ENCODE measurements at regions not wholly inside any gene's neighbourhood (a gene's known extent, or its start where the extent isn't known, plus 50 kb on each side); places are given as distances from the start of the nearest gene placed in this dataset.

DNA sequence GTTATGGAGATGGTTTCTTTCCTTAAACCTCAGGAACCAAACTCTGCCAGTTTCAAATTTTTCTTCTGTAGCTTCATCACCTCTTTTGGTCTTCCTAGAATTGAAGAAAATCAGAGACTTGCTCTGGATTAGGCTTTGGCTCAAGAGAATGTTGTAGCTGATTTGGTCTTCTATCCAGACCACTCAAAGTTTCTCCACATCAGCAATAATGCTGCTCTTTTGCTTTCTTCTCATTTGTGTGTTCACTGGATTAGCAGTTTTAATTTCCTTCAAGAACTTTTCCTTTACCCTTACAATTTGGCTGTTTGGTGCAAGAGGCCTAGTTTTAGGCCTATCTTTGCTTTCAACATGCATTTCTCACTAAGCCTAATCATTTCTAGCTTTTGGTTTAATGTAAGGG is 78.1 kb upstream of the PLCB4 start:
- intact Hi-C loops (cut with micrococcal nuclease): no loop called here

DNA sequence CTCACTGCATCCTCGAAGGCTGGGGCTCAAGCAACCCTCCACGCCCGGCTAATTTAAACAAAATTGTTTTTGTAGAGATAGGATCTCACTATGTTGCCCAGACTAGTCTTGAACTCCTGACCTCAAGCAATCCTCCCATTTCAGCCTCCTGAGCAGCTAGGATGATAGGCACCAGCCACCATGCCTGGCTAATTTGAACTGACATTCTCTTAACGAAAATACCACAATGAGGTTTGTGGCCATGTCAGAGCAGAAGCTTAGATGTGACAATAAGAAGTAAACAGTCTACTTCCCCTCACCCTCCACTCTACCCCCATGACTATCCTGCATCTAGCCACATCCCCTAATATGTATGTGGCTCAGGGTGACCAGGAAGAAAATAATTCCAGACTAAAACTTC is 74.8 kb upstream of the PLCB4 start:
- TF ChIP-seq, protein P1, sequence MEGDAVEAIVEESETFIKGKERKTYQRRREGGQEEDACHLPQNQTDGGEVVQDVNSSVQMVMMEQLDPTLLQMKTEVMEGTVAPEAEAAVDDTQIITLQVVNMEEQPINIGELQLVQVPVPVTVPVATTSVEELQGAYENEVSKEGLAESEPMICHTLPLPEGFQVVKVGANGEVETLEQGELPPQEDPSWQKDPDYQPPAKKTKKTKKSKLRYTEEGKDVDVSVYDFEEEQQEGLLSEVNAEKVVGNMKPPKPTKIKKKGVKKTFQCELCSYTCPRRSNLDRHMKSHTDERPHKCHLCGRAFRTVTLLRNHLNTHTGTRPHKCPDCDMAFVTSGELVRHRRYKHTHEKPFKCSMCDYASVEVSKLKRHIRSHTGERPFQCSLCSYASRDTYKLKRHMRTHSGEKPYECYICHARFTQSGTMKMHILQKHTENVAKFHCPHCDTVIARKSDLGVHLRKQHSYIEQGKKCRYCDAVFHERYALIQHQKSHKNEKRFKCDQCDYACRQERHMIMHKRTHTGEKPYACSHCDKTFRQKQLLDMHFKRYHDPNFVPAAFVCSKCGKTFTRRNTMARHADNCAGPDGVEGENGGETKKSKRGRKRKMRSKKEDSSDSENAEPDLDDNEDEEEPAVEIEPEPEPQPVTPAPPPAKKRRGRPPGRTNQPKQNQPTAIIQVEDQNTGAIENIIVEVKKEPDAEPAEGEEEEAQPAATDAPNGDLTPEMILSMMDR (IDR thresholded peaks at IDR 0.05; ENCODE audit: borderline replicate concordance): no peak

More for the DNA sequence above, 78.1 kb upstream of the PLCB4 start:
- TF ChIP-seq, protein P1 (IDR thresholded peaks at IDR 0.05; ENCODE audit: borderline replicate concordance): no peak
- H3K4me3 ChIP-seq: no peak overlapping the region
- DNase-seq: no peak
- no peak overlapping the region for H3K27ac ChIP-seq (replicated peaks)
- peaks cover 5% of the 10 kb centered on the region for H3K4me1 ChIP-seq
- peaks cover 6% of the 10 kb centered on the region for H3K9me3 ChIP-seq (replicated peaks)
- no peaks in the 10 kb centered on the region for H3K27me3 ChIP-seq (ENCODE audit: low read depth)
- H3K36me3 ChIP-seq: no peaks in the 10 kb centered on the region

DNA sequence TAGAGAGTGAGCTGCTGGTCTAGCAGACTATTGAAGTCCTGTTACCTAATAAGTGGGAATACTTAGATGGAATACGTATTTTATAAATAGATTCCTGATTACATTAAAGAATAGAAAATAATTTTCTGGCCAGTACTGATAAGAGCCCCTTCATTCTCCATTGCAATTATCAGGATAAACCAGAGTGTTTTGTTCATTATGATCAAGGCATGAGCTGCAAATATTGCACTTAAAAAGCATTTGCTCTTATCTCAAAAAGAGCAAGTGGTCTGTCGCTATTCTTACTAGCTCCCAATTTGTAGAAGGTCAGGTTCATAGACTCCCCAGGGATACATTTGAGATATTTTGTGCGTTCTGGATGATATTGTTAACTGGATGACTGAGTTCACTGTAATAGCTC is 73.1 kb upstream of the PLCB4 start:
- TF ChIP-seq, protein P1 (IDR thresholded peaks at IDR 0.05; ENCODE audit: borderline replicate concordance): no peak

More for the DNA sequence above, 74.8 kb upstream of the PLCB4 start:
- Histone ChIP-seq H3K27ac (replicated peaks) (no peak overlapping the region), H3K36me3 (no peaks in the 10 kb centered on the region), H3K27me3 (ENCODE audit: low read depth) (no peaks in the 10 kb centered on the region), H3K4me1 (peaks cover 15% of the 10 kb centered on the region), H3K4me3 (no peak overlapping the region), H3K9me3 (replicated peaks) (peaks cover 6% of the 10 kb centered on the region)
- DNase-seq: no peak
- intact Hi-C loops (cut with micrococcal nuclease): no loop called here

DNA sequence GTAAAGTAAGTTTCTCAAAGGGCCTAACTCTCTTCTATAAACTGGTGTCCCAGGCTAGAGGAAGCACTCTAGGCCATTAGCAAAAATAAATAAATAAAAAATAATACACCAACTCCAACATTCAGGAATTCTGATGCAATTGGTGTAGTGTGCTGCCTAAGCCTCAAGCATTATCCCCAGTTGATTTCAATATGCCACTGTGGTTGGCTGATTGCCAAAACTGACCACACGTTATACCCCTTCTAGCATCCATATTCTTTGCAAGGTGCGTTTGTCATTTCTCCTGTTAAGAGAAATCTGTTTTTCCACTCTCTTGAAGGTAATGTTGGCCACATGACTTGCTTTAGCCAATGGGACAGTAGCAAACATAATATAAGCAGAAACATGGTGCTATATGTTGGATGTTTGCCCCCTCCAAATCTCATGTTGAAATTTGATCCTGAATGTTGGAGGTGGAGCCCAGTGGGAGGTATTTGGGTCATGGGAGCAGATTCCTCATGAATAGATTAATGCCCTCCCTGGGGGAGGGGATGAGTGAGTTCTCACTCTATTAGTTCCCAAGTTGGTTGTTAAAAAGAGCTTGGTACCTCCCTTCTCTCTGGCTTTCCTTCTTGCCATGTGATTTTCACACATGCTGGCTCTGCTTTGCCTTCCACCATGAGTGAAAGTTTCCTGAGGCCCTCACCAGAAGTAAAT is 71.9 kb upstream of the PLCB4 start:
- Histone ChIP-seq H3K9me3 (replicated peaks) (peaks cover 6% of the 10 kb centered on the region), H3K27ac (replicated peaks) (no peak overlapping the region), H3K4me1 (peaks cover 15% of the 10 kb centered on the region), H3K36me3 (no peaks in the 10 kb centered on the region), H3K27me3 (ENCODE audit: low read depth) (no peaks in the 10 kb centered on the region), H3K4me3 (no peak overlapping the region)
- intact Hi-C loops (cut with micrococcal nuclease): no loop called here
- TF ChIP-seq, protein P1 (IDR thresholded peaks at IDR 0.05; ENCODE audit: borderline replicate concordance): no peak
- no peak for DNase-seq

More for the DNA sequence above, 73.1 kb upstream of the PLCB4 start:
- H3K4me1 ChIP-seq: peaks cover 15% of the 10 kb centered on the region
- H3K27me3 ChIP-seq (ENCODE audit: low read depth): no peaks in the 10 kb centered on the region
- DNase-seq: no peak
- H3K27ac ChIP-seq (replicated peaks): no peak overlapping the region
- no peak overlapping the region for H3K4me3 ChIP-seq
- no peaks in the 10 kb centered on the region for H3K36me3 ChIP-seq
- intact Hi-C loops (cut with micrococcal nuclease): no loop called here
- H3K9me3 ChIP-seq (replicated peaks): peaks cover 6% of the 10 kb centered on the region

DNA sequence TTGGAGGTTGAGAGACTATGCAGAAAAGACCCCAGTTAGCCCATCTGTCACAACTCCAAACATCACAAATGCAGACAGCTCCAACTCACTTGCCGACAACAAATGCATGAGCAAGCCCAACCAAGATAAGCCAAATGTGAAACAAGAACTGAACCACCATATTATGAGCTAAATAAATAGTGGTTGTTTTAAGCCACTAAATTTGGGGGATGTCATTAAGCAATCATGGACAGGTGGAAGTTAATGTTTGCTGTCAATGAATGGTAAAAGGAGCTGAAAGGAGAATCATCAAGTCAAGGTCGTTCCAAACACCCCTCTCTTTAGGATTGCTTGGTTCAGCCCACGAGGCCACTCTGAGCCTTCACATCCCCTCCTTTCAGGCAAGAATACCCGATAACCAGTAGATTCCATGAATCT is 71.2 kb upstream of the PLCB4 start:
- Histone ChIP-seq H3K4me1 (peaks cover 15% of the 10 kb centered on the region), H3K27ac (replicated peaks) (no peak overlapping the region), H3K4me3 (no peak overlapping the region), H3K36me3 (no peaks in the 10 kb centered on the region), H3K27me3 (ENCODE audit: low read depth) (no peaks in the 10 kb centered on the region), H3K9me3 (replicated peaks) (peaks cover 8% of the 10 kb centered on the region)
- no peak for DNase-seq
- TF ChIP-seq, protein P1 (IDR thresholded peaks at IDR 0.05; ENCODE audit: borderline replicate concordance): no peak
- intact Hi-C loops (cut with micrococcal nuclease): no loop called here

All from left ventricle myocardium inferior (tissue), 1 donor.